ENCODE measurements at regions not wholly inside any gene's neighbourhood (a gene's known extent, or its start where the extent isn't known, plus 50 kb on each side); places are given as distances from the start of the nearest gene placed in this dataset.

- Histone ChIP-seq H2AFZ (ENCODE audit: low read depth, low read length) (no peak overlapping the region), H3K9ac (ENCODE audit: low read length) (no peak overlapping the region)
These were observed 91.1 kb downstream of the ENC1 start for GRCh38 chr5:74549384-74549783.

GRCh38 chr5:74546796-74547195 lies 93.7 kb downstream of the ENC1 start:
- H3K4me3 ChIP-seq (ENCODE audit: low read length), result no peak overlapping the region
- no peak overlapping the region for H2AFZ ChIP-seq (ENCODE audit: low read depth, low read length)
- no peak overlapping the region for H3K4me2 ChIP-seq (ENCODE audit: low read length)
- no peaks in the 10 kb centered on the region for H3K79me2 ChIP-seq (replicated peaks; ENCODE audit: insufficient read depth, low read length)
- no peaks in the 10 kb centered on the region for H3K9me2 ChIP-seq (ENCODE audit: insufficient read depth, low read length)
- no peak overlapping the region for H3K9ac ChIP-seq (ENCODE audit: low read length)
- H4K20me1 ChIP-seq (ENCODE audit: insufficient read depth), result no peaks in the 10 kb centered on the region
- H3K9me3 ChIP-seq (ENCODE audit: low read length), result no peaks in the 10 kb centered on the region
- no peaks in the 10 kb centered on the region for H3K36me3 ChIP-seq (ENCODE audit: insufficient read depth, low read length)
- H3F3A ChIP-seq (ENCODE audit: insufficient read depth, low read length, poor library complexity, severe bottlenecking), result no peaks in the 10 kb centered on the region
- no peaks in the 10 kb centered on the region for H3K27me3 ChIP-seq (ENCODE audit: insufficient read depth, low read depth, low read length)
- H3K27ac ChIP-seq (ENCODE audit: low read length), result no peak overlapping the region
- TF ChIP-seq CTCF (IDR thresholded peaks at IDR 0.05; ENCODE audit: poor library complexity, severe bottlenecking) (no peak), TAF1 (IDR thresholded peaks at IDR 0.05; ENCODE audit: low read depth) (no peak), SMC3 (conservative IDR thresholded peaks at IDR 0.05; ENCODE audit: poor library complexity) (no peak), POLR2AphosphoS5 (IDR thresholded peaks at IDR 0.05) (no peak), REST (IDR thresholded peaks at IDR 0.05; ENCODE audit: borderline replicate concordance) (no peak), MXI1 (conservative IDR thresholded peaks at IDR 0.05; ENCODE audit: poor library complexity, severe bottlenecking) (no peak), RAD21 (conservative IDR thresholded peaks at IDR 0.05) (no peak)

More at GRCh38 chr5:74549384-74549783, 91.1 kb downstream of the ENC1 start:
- Histone ChIP-seq H3K4me2 (ENCODE audit: low read length) (no peak overlapping the region), H4K20me1 (ENCODE audit: insufficient read depth) (no peaks in the 10 kb centered on the region), H3K36me3 (ENCODE audit: insufficient read depth, low read length) (no peaks in the 10 kb centered on the region), H3K27me3 (ENCODE audit: insufficient read depth, low read depth, low read length) (no peaks in the 10 kb centered on the region), H3K4me3 (ENCODE audit: low read length) (no peak overlapping the region), H3F3A (ENCODE audit: insufficient read depth, low read length, poor library complexity, severe bottlenecking) (no peaks in the 10 kb centered on the region), H3K9me3 (ENCODE audit: low read length) (no peaks in the 10 kb centered on the region), H3K27ac (ENCODE audit: low read length) (no peak overlapping the region), H3K79me2 (replicated peaks; ENCODE audit: insufficient read depth, low read length) (no peaks in the 10 kb centered on the region), H3K9me2 (ENCODE audit: insufficient read depth, low read length) (no peaks in the 10 kb centered on the region)
- TF ChIP-seq SMC3 (conservative IDR thresholded peaks at IDR 0.05; ENCODE audit: poor library complexity) (no peak), TAF1 (IDR thresholded peaks at IDR 0.05; ENCODE audit: low read depth) (no peak), RAD21 (conservative IDR thresholded peaks at IDR 0.05) (no peak), CTCF (IDR thresholded peaks at IDR 0.05; ENCODE audit: poor library complexity, severe bottlenecking) (no peak), EZH2 (IDR thresholded peaks at IDR 0.05; ENCODE audit: borderline replicate concordance, insufficient read depth, low read length, poor library complexity, severe bottlenecking) (no peak), POLR2AphosphoS5 (IDR thresholded peaks at IDR 0.05) (no peak), REST (IDR thresholded peaks at IDR 0.05; ENCODE audit: borderline replicate concordance) (no peak), EP300 (conservative IDR thresholded peaks at IDR 0.05; ENCODE audit: poor library complexity, severe bottlenecking) (no peak), MXI1 (conservative IDR thresholded peaks at IDR 0.05; ENCODE audit: poor library complexity, severe bottlenecking) (no peak)
